Panc1 (cell line): ENCODE measurements at regions not wholly inside any gene's neighbourhood (a gene's known extent, or its start where the extent isn't known, plus 50 kb on each side); places are given as distances from the start of the nearest gene placed in this dataset.

Experiments
- ATAC-seq: fragments of 200-7000 bp; cut with Tn5 transposase; 2 replicates; pipeline ENCODE4 v1.9.1; 2020; ENCODE audit warnings: mild to moderate bottlenecking, moderate library complexity
- BruUV-seq: library from RNA; stranded (reverse); fragments of 400-500 nt; replicated peaks from 2 replicates; lab custom pipeline; 2021; lab: Mats Ljungman, UMichigan
- CTCF ChIA-PET: fragments of 300-600 bp; sonication (Branson Sonifier 250); formaldehyde crosslinking; loops from one replicate; lab custom pipeline; 2022; ENCODE audit warnings: antibody characterized with exemption; lab: Charles Lee
- POLR2A ChIA-PET: fragments of 300-600 bp; sonication (Branson Sonifier 250); formaldehyde crosslinking; loops from one replicate; lab custom pipeline; 2022; ENCODE audit warnings: antibody characterized with exemption; lab: Charles Lee
- DNase-seq: peaks from one replicate; pipeline ENCODE4 v3.0.0-alpha.2; 2010; ENCODE audit warnings: low read depth, low spot score
- H3K27ac ChIP-seq: 2 replicates; pipeline ENCODE4 v1.5.1; 2011; ENCODE audit warnings: mild to moderate bottlenecking, low read length, inconsistent platforms
- H3K27me3 ChIP-seq: fragments of 200-500 bp; sonication (Bioruptor generic); 2 replicates; pipeline ENCODE4 v1.6.0; 2014; ENCODE audit warnings: low read length, inconsistent platforms; ENCODE audit not compliant: control insufficient read depth, insufficient read depth
- H3K36me3 ChIP-seq: fragments of 200-500 bp; sonication (Bioruptor generic); 2 replicates; pipeline ENCODE4 v1.5.1; 2014; ENCODE audit warnings: inconsistent platforms, mild to moderate bottlenecking, low read length, moderate library complexity; ENCODE audit not compliant: control insufficient read depth, insufficient read depth
- H3K4me1 ChIP-seq: 2 replicates; pipeline ENCODE4 v1.5.1; 2011; ENCODE audit warnings: inconsistent platforms, mild to moderate bottlenecking, low read length, moderate library complexity; ENCODE audit not compliant: control insufficient read depth, insufficient read depth
- H3K4me3 ChIP-seq, 2 experiments: 2 replicates each; pipeline ENCODE4 v1.5.1; 2011 to 2012; ENCODE audit warnings: low read depth in 2 of 2, low read length in 2 of 2, mild to moderate bottlenecking in 2 of 2, inconsistent platforms in 1 of 2, moderate library complexity in 1 of 2
- H3K9me3 ChIP-seq: fragments of 200-500 bp; sonication (Bioruptor generic); 2 replicates; pipeline ENCODE4 v1.5.1; 2014; ENCODE audit warnings: low read depth, mild to moderate bottlenecking, inconsistent platforms, low read length, moderate library complexity; ENCODE audit not compliant: control insufficient read depth, insufficient read depth
- CTCF ChIP-seq: fragments of 450-650 bp; IDR thresholded peaks from 2 replicates; pipeline ENCODE4 v1.5.1; 2017; ENCODE audit warnings: mild to moderate bottlenecking
- POLR2AphosphoS5 ChIP-seq: IDR thresholded peaks from 2 replicates; pipeline ENCODE4 v1.6.1; 2012; ENCODE audit warnings: mild to moderate bottlenecking, low read depth, low read length, moderate library complexity
- REST ChIP-seq, 2 experiments: IDR thresholded peaks; 2 replicates each; pipeline ENCODE4 v1.6.1; 2011 to 2012; ENCODE audit warnings: low read depth in 2 of 2, control low read depth in 1 of 2, low read length in 1 of 2, mild to moderate bottlenecking in 1 of 2, moderate library complexity in 1 of 2; ENCODE audit not compliant: insufficient read depth in 1 of 2
- SIN3A ChIP-seq: IDR thresholded peaks from 2 replicates; pipeline ENCODE4 v1.6.1; 2012; ENCODE audit warnings: low read depth, mild to moderate bottlenecking, low read length, moderate library complexity, borderline replicate concordance; ENCODE audit not compliant: insufficient read depth
- TCF7L2 ChIP-seq: IDR thresholded peaks from 2 replicates; pipeline ENCODE4 v1.6.1; 2011; ENCODE audit warnings: mild to moderate bottlenecking, low read depth, low read length, inconsistent platforms
- in situ Hi-C: cut with HindIII; loops from 2 replicates; pipeline ENCODE4 v1.10.0; 2016; ENCODE audit warnings: low sequenced_read_pairs, low pct_unique_long_range_greater_than_20kb
- intact Hi-C: fragments of 100-400 bp; cut with micrococcal nuclease; formaldehyde crosslinking; loops from one replicate; pipeline ENCODE4 v1.10.0; 2022; ENCODE audit not compliant: unreplicated experiment

GRCh38 chr2:126322342-126322741 is 333.6 kb upstream of the GYPC start:
- intact Hi-C loops (no loop called here), in situ Hi-C loops (no loop called here)
- DNase-seq (no peak), ATAC-seq (no peak)
- ChIA-PET POLR2A (no interaction called here), CTCF (no interaction called here)
- H3K27me3 ChIP-seq = no peaks in the 10 kb centered on the region
- no peak overlapping the region for H3K27ac ChIP-seq
- H3K9me3 ChIP-seq = no peaks in the 10 kb centered on the region
- H3K4me3 ChIP-seq = no peak overlapping the region
- TF ChIP-seq SIN3A (no peak), POLR2AphosphoS5 (no peak), TCF7L2 (no peak), REST (IDR thresholded peaks at IDR 0.05; ENCODE audit: insufficient read depth in 1 of 2, low read depth in 2 of 2, low read length in 1 of 2) (no peak), CTCF (no peak)
- no peaks in the 10 kb centered on the region for H3K4me1 ChIP-seq
- H3K36me3 ChIP-seq = no peaks in the 10 kb centered on the region
- BruUV-seq = no TSS peak

DNA sequence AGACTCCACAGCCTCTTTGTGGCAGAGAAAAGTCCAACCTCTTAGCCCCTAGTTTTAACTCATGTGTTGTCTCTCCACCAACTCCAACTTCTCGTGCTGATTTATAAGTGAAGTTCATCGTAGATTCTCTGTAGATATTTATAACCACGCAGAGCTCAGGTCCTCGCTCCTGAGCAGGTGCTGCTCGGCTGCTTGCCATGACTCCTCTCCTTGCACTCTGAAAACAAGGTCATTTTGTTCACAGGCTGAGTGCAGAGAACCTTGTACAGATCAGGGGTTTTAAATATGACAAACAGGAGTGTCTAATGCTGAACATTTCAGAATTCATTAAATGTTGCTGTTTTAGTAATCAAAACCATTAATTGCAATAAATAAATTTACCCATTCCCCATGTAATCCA is 330.8 kb upstream of the GYPC start:
- Histone ChIP-seq H3K27ac (no peak overlapping the region), H3K36me3 (no peaks in the 10 kb centered on the region), H3K9me3 (no peaks in the 10 kb centered on the region), H3K4me3 (no peak overlapping the region), H3K4me1 (no peaks in the 10 kb centered on the region), H3K27me3 (no peaks in the 10 kb centered on the region)
- in situ Hi-C loops (no loop called here), intact Hi-C loops (no loop called here)
- BruUV-seq = no TSS peak
- ChIA-PET POLR2A (no interaction called here), CTCF (no interaction called here)
- ATAC-seq = no peak
- TF ChIP-seq SIN3A (no peak), POLR2AphosphoS5 (no peak), REST (IDR thresholded peaks at IDR 0.05; ENCODE audit: insufficient read depth in 1 of 2, low read depth in 2 of 2, low read length in 1 of 2) (no peak)
- DNase-seq = no peak
